ENCODE measurements at regions not wholly inside any gene's neighbourhood (a gene's known extent, or its start where the extent isn't known, plus 50 kb on each side); places are given as distances from the start of the nearest gene placed in this dataset.

DNA sequence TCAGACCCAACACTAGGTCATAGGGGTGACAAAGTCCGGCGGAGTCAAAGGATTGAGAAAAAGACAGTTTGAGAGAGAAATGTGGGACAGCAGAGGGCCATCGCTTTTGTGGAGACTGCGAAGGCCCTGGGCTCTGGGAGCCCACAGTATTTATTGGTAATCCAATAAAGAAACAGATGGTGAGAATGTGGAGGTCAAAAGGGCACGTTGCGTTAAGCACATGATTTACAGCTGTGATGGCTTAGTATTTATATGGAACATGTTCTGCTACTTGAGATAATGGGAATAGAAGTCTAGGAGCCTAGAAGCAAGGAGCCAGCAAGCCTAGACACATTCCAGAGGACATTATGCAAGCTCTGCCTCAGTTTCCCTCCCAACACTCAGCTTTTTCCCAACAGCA, 2521.1 kb downstream of the PCDH9 start:
- Histone ChIP-seq H3K4me3 (no peak overlapping the region), H3K9ac (ENCODE audit: control insufficient read depth, insufficient read depth, low read length) (no peak overlapping the region), H3K9me3 (replicated peaks; ENCODE audit: control insufficient read depth, insufficient read depth, low read length) (no peaks in the 10 kb centered on the region), H3K36me3 (ENCODE audit: control insufficient read depth in 2 of 2, insufficient read depth in 2 of 2, low read length in 1 of 2) (no peaks in the 10 kb centered on the region), H4K20me1 (ENCODE audit: control insufficient read depth, insufficient read depth) (no peaks in the 10 kb centered on the region), H3K79me2 (ENCODE audit: control insufficient read depth, insufficient read depth, low read length) (no peaks in the 10 kb centered on the region), H3K4me1 (ENCODE audit: control insufficient read depth, insufficient read depth, low read length) (no peaks in the 10 kb centered on the region), H3K27me3 (replicated peaks in 1 of 2; ENCODE audit: control insufficient read depth in 2 of 2, insufficient read depth in 2 of 2, low read length in 1 of 2) (no peaks in the 10 kb centered on the region), H2AFZ (ENCODE audit: control insufficient read depth, low read depth, low read length) (no peak overlapping the region), H3K4me2 (ENCODE audit: control insufficient read depth, insufficient read depth) (no peak overlapping the region), H3K27ac (ENCODE audit: control insufficient read depth, insufficient read depth) (no peak overlapping the region)
- WGBS (ENCODE audit: insufficient coverage, insufficient replicate concordance, low lambda C conversion rate, missing lambda C conversion rate), result 44% methylated on average over 6 of the region's 6 CpGs
- DNase-seq (ENCODE audit: low read depth, low spot score), result no peak
- no peak for FAIRE-seq
- BruUV-seq (replicated peaks), result no TSS peak
- in situ Hi-C loops (cut with MboI) (no loop called here), intact Hi-C loops (cut with micrococcal nuclease; ENCODE audit: unreplicated experiment) (no loop called here)
- ChIA-PET POLR2A (interaction anchor here (1.3 kb wide), 1 partner anchor 34 kb away, joined by 3 read pairs; no protein-coding TSS in a partner anchor), SMC1A (ENCODE audit: uncharacterized antibody, unreplicated experiment) (no interaction called here), RAD21 (ENCODE audit: unreplicated experiment) (no interaction called here), CTCF (interaction anchor here (1.2 to 1.5 kb wide), 2 partner anchors 11 to 12 kb away, joined by 3 to 5 read pairs; no protein-coding TSS in a partner anchor)
- TF ChIP-seq NR2F1 (conservative IDR thresholded peaks at IDR 0.05) (peak; percentile 52; the same call in 1 of the 2 replicates), MEF2B (IDR thresholded peaks at IDR 0.05; ENCODE audit: partially characterized antibody, poor library complexity, severe bottlenecking) (no peak), CREB1 (IDR thresholded peaks at IDR 0.05; ENCODE audit: low read depth) (no peak), ELK1 (IDR thresholded peaks at IDR 0.05; ENCODE audit: low read depth, low read length) (no peak), FOS (IDR thresholded peaks at IDR 0.05; ENCODE audit: borderline replicate concordance, extremely low read depth, insufficient read length) (no peak), USF1 (IDR thresholded peaks at IDR 0.05; ENCODE audit: borderline replicate concordance, extremely low read length, insufficient read depth, low read depth, low read length) (no peak), ZNF384 (IDR thresholded peaks at IDR 0.05; ENCODE audit: borderline replicate concordance, low read depth, low read length) (no peak)
- TF ChIP-seq, protein P1, sequence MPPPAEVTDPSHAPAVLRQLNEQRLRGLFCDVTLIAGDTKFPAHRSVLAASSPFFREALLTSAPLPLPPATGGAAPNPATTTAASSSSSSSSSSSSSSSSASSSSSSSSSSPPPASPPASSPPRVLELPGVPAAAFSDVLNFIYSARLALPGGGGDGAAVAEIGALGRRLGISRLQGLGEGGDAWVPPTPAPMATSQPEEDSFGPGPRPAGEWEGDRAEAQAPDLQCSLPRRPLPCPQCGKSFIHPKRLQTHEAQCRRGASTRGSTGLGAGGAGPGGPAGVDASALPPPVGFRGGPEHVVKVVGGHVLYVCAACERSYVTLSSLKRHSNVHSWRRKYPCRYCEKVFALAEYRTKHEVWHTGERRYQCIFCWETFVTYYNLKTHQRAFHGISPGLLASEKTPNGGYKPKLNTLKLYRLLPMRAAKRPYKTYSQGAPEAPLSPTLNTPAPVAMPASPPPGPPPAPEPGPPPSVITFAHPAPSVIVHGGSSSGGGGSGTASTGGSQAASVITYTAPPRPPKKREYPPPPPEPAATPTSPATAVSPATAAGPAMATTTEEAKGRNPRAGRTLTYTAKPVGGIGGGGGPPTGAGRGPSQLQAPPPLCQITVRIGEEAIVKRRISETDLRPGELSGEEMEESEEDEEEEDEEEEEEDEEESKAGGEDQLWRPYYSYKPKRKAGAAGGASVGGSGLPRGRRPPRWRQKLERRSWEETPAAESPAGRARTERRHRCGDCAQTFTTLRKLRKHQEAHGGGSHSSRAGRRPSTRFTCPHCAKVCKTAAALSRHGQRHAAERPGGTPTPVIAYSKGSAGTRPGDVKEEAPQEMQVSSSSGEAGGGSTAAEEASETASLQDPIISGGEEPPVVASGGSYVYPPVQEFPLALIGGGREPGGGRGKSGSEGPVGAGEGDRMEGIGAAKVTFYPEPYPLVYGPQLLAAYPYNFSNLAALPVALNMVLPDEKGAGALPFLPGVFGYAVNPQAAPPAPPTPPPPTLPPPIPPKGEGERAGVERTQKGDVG (CRISPR knock-in tag; IDR thresholded peaks at IDR 0.05), result no peak
- TF ChIP-seq, protein P2, sequence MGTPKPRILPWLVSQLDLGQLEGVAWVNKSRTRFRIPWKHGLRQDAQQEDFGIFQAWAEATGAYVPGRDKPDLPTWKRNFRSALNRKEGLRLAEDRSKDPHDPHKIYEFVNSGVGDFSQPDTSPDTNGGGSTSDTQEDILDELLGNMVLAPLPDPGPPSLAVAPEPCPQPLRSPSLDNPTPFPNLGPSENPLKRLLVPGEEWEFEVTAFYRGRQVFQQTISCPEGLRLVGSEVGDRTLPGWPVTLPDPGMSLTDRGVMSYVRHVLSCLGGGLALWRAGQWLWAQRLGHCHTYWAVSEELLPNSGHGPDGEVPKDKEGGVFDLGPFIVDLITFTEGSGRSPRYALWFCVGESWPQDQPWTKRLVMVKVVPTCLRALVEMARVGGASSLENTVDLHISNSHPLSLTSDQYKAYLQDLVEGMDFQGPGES (IDR thresholded peaks at IDR 0.05), result no peak
- no peak for ATAC-seq
